ENCODE measurements at regions not wholly inside any gene's neighbourhood (a gene's known extent, or its start where the extent isn't known, plus 50 kb on each side); places are given as distances from the start of the nearest gene placed in this dataset.

GRCh38 chr12:93104535-93104934 lies 175.4 kb upstream of the EEA1 start:
- no TSS peak for BruUV-seq (replicated peaks)
- ChIA-PET POLR2A (no interaction called here), CTCF (no interaction called here)
- Histone ChIP-seq H3K36me3 (ENCODE audit: control insufficient read depth, insufficient read depth, low read length) (no peaks in the 10 kb centered on the region), H3K27me3 (replicated peaks; ENCODE audit: control insufficient read depth, insufficient read depth, low read length) (no peaks in the 10 kb centered on the region), H3K4me3 (ENCODE audit: low read depth, low read length) (no peak overlapping the region), H3K9me3 (no peaks in the 10 kb centered on the region), H3K4me1 (peaks cover 42% of the 10 kb centered on the region)
- TF ChIP-seq, protein P1, sequence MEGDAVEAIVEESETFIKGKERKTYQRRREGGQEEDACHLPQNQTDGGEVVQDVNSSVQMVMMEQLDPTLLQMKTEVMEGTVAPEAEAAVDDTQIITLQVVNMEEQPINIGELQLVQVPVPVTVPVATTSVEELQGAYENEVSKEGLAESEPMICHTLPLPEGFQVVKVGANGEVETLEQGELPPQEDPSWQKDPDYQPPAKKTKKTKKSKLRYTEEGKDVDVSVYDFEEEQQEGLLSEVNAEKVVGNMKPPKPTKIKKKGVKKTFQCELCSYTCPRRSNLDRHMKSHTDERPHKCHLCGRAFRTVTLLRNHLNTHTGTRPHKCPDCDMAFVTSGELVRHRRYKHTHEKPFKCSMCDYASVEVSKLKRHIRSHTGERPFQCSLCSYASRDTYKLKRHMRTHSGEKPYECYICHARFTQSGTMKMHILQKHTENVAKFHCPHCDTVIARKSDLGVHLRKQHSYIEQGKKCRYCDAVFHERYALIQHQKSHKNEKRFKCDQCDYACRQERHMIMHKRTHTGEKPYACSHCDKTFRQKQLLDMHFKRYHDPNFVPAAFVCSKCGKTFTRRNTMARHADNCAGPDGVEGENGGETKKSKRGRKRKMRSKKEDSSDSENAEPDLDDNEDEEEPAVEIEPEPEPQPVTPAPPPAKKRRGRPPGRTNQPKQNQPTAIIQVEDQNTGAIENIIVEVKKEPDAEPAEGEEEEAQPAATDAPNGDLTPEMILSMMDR (IDR thresholded peaks at IDR 0.05; ENCODE audit: insufficient read depth in 1 of 2, low read depth in 1 of 2, low read length in 1 of 2, severe bottlenecking in 1 of 2, unreplicated experiment in 1 of 2) = no peak
- intact Hi-C loops (cut with micrococcal nuclease; ENCODE audit: unreplicated experiment) = no loop called here
- Mint-ChIP-seq H3K9me3 (ENCODE audit: unreplicated experiment) (no peaks in the 10 kb centered on the region), H3K4me1 (ENCODE audit: low read depth, unreplicated experiment) (peaks cover 44% of the 10 kb centered on the region), H3K36me3 (ENCODE audit: insufficient read depth, unreplicated experiment) (no peaks in the 10 kb centered on the region), H3K27ac (ENCODE audit: unreplicated experiment) (no peak overlapping the region), H3K4me3 (ENCODE audit: unreplicated experiment) (no peak overlapping the region), H3K27me3 (ENCODE audit: insufficient read depth, unreplicated experiment) (no peaks in the 10 kb centered on the region)
- no peak for DNase-seq

DNA sequence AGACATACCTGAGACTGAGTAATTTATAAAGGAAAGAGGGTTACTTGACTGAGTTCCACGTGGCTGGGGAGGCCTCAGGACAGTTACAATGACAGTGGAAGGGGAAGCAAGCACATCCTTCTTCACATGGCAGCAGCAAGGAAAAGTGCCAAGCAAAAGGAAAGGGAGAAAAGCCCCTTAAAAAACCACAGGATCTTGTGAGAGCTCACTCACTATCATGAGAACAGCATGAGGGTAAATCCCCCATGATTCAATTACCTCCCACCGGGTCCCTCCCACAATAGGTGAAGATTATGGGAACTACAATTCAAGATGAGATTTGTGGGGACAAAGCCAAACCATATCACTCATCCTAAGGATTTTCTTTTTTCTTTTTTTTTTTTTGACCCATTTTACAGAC lies 177.8 kb upstream of the EEA1 start:
- Mint-ChIP-seq H3K27ac (ENCODE audit: unreplicated experiment) (peak overlapping the region; percentile 67), H3K27me3 (ENCODE audit: insufficient read depth, unreplicated experiment) (no peaks in the 10 kb centered on the region), H3K9me3 (ENCODE audit: unreplicated experiment) (no peaks in the 10 kb centered on the region), H3K36me3 (ENCODE audit: insufficient read depth, unreplicated experiment) (no peaks in the 10 kb centered on the region), H3K4me3 (ENCODE audit: unreplicated experiment) (no peak overlapping the region), H3K4me1 (ENCODE audit: low read depth, unreplicated experiment) (peaks cover 40% of the 10 kb centered on the region)
- no TSS peak for BruUV-seq (replicated peaks)
- no peak for DNase-seq
- H3K4me3 ChIP-seq (ENCODE audit: low read depth, low read length) = no peak overlapping the region
- TF ChIP-seq, protein P1 (IDR thresholded peaks at IDR 0.05; ENCODE audit: insufficient read depth in 1 of 2, low read depth in 1 of 2, low read length in 1 of 2, severe bottlenecking in 1 of 2, unreplicated experiment in 1 of 2) = no peak
- ChIA-PET POLR2A (no interaction called here), CTCF (no interaction called here)
- H3K36me3 ChIP-seq (ENCODE audit: control insufficient read depth, insufficient read depth, low read length) = no peaks in the 10 kb centered on the region
- no peaks in the 10 kb centered on the region for H3K27me3 ChIP-seq (replicated peaks; ENCODE audit: control insufficient read depth, insufficient read depth, low read length)
- peaks cover 31% of the 10 kb centered on the region for H3K4me1 ChIP-seq
- H3K9me3 ChIP-seq = no peaks in the 10 kb centered on the region
- intact Hi-C loops (cut with micrococcal nuclease; ENCODE audit: unreplicated experiment) = no loop called here

- no TSS peak for BruUV-seq (replicated peaks)
- ChIA-PET POLR2A (interaction anchor here (0.6 kb wide), 1 partner anchor 16 kb away, joined by 3 read pairs; no protein-coding TSS in a partner anchor), CTCF (no interaction called here)
- H3K4me3 ChIP-seq (ENCODE audit: low read depth, low read length) = no peak overlapping the region
- no peaks in the 10 kb centered on the region for H3K27me3 ChIP-seq (replicated peaks; ENCODE audit: control insufficient read depth, insufficient read depth, low read length)
- Mint-ChIP-seq H3K4me1 (ENCODE audit: low read depth, unreplicated experiment) (peaks cover 32% of the 10 kb centered on the region), H3K27me3 (ENCODE audit: insufficient read depth, unreplicated experiment) (no peaks in the 10 kb centered on the region), H3K36me3 (ENCODE audit: insufficient read depth, unreplicated experiment) (peaks cover 5% of the 10 kb centered on the region), H3K4me3 (ENCODE audit: unreplicated experiment) (no peak overlapping the region), H3K9me3 (ENCODE audit: unreplicated experiment) (no peaks in the 10 kb centered on the region), H3K27ac (ENCODE audit: unreplicated experiment) (no peak overlapping the region)
- DNase-seq = no peak
- peaks cover 23% of the 10 kb centered on the region for H3K4me1 ChIP-seq
- intact Hi-C loops (cut with micrococcal nuclease; ENCODE audit: unreplicated experiment) = no loop called here
- TF ChIP-seq, protein P1 (IDR thresholded peaks at IDR 0.05; ENCODE audit: insufficient read depth in 1 of 2, low read depth in 1 of 2, low read length in 1 of 2, severe bottlenecking in 1 of 2, unreplicated experiment in 1 of 2) = no peak
- H3K36me3 ChIP-seq (ENCODE audit: control insufficient read depth, insufficient read depth, low read length) = no peaks in the 10 kb centered on the region
- no peaks in the 10 kb centered on the region; the same call in 1 of the 2 replicates for H3K9me3 ChIP-seq
Observed at GRCh38 chr12:93107514-93108312, 178.6 kb upstream of the EEA1 start.

Measured in Caco-2 (cell line).